GM19238 (cell line): ENCODE measurements at regions not wholly inside any gene's neighbourhood (a gene's known extent, or its start where the extent isn't known, plus 50 kb on each side); places are given as distances from the start of the nearest gene placed in this dataset.

ENCODE experiments used
- DNase-seq: peaks from one replicate; pipeline ENCODE4 v3.0.0; 2011; ENCODE audit warnings: low spot score; ENCODE audit not compliant: insufficient read length

DNA sequence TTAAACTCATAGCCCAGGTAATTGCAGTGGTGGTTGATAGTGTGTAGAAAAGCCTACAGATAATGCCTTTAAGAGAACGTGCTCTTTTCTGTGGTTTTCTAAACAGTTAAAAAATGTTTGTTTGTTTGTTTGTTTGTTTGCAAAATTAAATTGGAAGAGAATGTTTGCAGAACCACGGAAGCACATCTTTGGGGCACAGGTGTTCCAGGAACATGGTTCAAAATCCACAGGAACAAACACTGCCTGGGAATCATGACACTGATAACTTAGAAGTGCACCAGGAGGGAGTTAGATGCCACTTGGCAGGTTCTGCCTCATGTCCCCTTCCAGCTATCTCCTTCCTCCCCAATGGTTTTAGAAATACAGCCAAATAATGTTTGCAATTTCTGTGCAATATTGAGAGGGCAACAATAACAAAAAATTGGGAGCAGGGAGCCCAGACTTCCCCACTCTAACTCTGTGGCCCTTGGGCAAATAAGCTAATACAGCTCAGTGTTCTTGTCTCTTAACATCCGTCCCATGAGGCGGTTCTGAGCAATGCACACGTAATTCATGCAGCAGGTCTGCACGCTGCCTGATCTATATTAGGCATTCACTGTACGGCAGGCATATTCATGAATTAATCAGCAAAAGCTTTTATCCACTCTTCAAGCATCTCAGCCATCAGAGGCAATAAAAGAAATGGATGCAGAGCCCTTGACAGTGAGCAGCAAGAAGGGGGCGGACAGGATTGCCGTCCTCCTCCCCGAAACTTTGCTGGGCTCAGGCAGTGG, 274.3 kb upstream of the FOXQ1 start:
- no peak for DNase-seq

DNA sequence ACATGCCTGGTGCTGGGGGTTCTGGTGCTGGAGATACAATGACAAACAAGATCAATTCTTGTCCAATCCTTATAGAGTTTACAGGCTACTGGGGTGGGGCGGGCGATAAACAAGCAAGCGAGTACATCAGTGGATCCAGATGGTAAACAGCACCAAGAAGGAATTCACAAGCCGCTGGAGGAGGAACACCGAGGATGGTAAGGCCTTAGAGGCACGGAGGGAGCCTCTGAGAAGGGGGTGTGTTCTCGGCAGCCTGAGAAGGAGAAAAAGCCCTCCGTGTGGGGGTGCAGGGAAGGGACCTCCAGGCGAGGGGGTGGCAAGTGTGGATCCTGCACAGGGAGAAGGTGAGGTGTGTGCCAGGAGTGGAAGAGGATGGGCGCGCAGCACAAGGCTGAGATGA, 276.5 kb upstream of the FOXQ1 start:
- no peak for DNase-seq

DNA sequence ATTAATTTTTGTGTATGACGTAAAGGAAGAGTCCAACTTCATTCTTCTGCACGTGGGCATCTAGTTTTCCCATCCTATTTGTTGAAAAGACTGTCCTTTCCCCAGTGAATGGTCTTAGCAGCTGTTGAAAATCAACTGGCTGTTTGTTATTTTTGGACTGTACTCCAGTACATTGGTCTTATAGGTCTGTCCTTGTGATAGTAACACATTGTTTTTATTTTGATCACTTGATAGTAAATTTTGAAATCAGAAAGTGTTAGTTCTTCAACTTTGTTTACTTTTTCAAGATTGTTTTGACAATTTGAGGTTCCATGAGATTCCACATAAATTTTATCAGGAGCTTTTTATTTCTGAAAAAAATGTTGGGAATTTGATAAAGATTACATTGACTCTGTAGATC, 280.2 kb upstream of the FOXQ1 start:
- DNase-seq = no peak

DNA sequence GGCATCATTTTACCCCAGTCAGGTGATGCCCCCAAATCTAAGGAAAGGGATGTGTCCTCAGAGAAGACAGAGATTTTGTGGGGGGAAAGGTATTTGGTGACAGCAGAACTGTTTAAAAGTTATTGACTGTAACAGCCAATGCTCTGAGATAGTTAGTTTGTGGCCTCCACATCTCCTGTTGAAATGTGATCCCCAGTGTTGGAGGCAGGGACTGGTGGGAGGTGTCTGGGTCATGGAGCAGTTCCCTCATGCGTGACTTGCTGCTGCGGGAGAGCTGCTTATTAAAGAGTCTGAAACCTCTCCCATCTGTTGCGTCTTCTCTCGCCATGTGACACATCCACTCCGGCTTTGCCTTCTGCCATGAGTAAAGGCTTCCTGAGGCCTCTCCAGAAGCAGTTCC, 282.8 kb upstream of the FOXQ1 start:
- no peak for DNase-seq

DNA sequence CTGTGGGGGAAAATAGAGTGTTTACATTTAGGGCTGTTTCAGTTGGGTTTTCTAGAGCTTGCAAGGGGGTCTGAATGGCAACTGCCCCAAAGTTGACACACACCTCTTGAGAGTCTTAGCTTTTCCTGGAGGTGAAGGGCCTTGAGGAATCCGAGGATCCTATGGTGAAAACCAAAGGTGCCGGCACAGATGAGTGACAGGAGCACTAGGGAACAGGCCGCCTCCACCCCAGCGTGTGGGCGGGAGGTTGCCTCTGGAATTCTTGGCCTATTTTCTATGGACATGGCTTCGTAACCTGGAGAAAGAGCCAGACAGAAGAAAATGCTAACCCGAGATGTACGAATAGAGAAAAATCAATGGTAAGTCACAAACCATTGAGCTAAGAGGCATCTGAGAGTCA, 283.2 kb upstream of the FOXQ1 start:
- no peak for DNase-seq

DNA sequence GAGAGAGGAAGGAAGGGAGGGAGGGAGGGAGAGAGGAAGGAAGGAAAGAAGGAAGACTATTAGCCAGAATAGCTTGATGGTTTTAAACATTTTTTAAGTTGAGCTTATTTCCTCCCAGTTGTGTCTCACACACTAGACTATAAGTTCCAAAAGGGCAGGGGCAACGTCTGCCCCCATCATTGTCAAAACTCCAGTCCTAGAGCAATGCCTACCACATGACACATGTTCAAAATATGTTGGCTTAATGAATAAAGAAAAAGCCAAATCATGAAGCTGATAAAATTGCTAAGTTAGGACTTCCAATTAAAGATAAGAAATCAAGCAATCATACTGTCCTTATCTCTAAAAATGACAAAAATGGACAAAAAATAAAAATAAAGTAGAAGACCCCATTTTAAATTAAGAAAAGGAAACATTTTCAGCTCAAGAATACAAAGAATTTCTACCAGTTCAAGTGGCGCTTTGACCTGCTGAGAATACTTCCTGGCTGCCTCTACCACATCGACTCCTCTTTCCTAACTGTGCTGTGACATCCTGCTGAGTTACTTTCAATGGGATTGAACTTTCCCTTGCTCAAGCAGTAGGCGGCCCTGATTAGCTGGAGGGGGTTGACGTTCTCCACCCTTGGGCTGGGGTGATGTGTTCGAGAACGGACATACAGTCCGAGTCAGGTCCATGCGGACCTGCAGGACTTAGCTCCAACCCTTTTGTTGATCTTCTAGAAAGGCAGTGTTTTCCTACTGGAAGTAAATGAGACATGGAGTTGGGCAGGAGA, 283.9 kb upstream of the FOXQ1 start:
- DNase-seq = no peak

DNA sequence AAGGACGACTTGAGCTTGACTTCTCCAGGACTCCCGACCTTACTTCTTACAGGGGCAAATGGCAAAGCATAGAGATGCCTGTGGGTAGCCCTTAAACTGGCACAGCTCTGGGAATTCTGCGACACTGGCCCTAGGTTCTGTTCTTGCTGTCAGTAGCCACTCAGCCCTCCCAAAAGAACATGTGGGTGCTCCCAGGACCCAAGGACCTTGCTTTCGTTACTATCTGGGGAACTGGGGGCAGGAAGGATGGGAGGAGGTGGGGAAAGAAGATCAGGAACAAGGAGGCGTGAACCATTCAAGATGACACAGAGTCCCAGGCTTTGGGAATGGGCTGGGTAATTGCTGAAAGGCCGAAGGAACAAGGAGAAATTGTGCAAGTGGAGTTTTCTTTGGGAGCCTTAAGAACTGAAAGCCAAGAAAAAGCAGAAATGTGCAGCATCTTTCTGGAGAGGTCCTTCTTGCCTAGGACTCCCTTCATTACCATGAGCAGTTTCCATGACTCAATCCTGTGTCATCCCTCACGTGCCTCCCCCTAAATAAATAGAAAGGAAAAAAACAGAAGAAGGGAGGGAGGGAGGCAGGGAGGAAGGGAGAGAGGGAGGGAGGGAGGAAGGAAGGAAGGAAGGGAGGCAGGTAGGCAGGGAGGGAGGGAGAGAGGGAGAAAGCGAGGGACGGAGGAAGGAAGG, 284.6 kb upstream of the FOXQ1 start:
- DNase-seq = no peak

DNA sequence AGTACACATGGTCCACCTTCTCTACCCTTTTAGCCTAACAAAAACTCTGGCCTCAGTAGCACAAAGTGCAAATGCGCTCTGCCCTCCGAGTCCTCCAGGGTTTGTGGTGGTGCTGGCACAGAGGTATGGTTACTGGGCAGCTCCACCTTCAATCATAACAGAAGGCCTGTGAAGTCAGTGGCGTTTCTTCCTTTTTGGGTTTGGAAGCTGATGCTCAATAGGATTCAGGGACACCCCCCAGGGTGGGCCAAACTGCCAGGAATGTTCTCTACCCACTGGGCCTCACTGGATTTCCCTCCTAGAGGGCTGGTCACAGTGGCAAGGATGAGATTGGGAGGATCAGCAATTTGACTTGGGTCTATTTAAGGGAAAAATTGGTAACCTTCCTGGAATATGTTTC, 286.1 kb upstream of the FOXQ1 start:
- DNase-seq = no peak

DNA sequence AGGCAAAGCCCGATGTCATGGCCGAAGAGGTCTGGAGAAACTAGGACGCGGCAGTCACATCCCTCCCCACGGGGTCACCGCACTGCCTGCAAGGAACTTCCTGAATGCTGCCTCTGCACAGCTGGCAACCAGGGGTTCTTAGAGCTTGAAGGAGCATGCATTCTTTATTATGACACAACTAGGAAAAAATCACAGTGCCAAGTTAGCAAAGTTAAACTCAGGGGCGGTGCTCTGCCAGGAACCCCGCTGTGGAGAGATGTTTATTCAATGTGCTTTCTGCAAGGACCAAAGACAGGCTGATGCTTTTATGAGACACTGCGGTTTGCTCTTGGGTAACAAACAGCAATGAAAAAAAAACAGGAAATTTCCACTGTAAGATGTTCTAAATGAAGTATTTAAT, 287.3 kb upstream of the FOXQ1 start:
- DNase-seq = no peak

DNA sequence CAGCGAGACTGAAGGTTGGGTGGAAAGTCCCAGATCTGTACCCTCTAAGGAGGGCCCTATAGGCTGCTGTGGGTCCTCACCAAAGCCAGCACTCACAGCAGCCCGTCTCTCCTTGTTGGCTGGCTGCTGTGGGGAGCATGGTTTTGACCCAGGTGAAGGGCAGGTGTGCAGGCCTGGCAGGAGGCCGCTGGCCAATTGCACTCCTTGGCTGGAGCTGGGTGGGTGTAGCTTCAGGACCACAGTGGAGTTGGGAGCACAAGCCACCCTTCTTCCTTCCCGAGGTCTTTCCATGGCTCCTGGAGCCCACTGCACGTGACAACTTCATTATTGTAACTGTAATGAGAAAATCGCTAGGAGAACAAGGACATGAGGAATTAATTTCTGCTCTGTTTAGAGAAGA, 287.7 kb upstream of the FOXQ1 start:
- DNase-seq = no peak

DNA sequence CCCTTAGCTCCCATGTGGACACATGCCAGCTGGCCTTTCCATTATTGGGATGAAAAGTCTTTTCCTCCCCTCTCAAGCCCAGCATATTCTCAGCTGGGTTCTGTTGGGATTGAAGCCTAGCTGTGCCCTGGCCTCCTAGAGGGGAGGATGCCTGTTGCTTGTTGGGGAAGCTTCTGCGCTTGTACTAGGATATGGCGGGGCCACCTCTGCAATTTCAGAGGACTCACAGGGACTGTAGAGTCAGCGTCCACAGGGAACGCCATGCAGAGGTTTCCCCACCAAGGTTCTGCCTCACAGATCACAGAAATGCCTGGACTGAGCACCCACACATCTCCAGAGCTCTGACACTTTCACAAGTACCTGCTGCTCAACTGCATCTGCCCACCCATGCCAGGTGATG, 288.7 kb upstream of the FOXQ1 start:
- no peak for DNase-seq

DNA sequence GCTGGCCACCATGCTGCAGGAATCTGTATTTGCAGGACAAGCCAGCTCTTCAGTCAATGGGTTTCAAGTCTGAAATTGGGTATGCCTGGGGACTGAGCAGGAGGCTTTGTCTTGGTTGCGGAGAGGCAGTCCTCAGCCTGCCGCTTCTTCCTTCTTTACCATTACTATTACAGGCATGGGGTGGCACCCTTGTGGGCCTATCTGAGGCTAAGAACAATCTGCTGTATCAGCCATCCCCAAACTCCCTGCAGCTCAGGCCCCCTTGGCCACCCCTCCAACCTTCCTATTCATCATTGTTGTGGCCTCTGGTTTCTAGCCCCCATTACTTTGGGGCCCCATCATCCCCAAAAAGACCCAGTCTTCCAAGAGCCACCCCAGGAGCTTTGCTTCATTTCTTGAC, 289.2 kb upstream of the FOXQ1 start:
- DNase-seq = no peak

DNA sequence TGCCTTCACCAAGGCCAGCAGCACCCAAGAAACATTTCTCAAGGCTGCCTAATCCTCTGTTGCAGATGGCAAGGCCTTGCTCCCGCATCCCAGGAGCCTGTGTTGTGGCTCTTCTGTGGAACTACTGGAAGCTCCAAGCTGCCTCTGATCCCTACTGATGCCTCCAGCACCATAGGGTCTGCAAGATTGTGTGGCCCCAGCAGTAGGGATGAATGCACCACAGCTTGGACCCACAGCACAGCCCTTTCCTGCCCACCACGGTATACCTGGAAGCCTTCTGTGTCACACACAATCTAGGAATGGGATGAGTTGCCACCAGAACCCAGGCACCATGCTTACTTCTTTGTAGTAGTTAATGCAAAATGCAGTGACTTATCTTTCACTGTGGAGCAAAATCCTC, 291.1 kb upstream of the FOXQ1 start:
- no peak for DNase-seq

DNA sequence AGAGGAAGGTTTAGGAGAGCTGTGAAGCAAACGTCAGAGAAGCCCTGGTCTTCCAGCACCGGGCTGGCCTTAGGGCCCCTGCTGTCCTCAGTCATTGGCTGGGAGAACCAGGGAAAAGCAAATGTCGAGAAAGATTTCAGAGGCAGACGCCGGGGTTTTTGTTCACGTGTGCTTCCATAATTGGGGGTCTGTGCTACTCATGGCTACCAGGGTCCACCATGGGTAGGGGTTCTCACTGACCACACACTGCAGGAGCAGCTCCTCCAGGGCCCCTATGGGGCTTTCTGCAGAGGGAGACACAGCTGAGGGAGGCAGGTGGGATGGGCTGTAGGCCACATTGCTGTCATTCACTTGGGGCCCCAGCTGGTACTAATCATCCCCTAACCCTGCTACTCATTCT, 291.8 kb upstream of the FOXQ1 start:
- DNase-seq = no peak

DNA sequence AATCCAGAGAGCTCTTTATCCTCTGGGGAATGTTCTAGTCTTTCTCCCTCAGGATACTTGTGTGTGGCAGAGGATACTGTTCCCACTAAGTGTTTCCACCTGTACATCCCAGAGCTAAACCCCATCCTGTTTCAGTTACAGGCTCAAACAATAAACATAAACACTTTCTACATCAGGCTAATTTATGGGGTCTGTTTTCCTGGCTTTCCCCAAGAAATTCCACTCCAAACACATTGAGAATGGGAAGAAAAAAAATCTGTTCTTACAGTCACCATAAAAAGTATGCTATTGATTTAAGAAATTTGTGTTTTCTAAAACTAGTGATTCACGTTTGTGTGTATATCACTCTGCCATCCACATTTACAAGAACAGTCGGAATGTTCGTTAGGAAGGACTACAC, 293.9 kb upstream of the FOXQ1 start:
- no peak for DNase-seq

DNA sequence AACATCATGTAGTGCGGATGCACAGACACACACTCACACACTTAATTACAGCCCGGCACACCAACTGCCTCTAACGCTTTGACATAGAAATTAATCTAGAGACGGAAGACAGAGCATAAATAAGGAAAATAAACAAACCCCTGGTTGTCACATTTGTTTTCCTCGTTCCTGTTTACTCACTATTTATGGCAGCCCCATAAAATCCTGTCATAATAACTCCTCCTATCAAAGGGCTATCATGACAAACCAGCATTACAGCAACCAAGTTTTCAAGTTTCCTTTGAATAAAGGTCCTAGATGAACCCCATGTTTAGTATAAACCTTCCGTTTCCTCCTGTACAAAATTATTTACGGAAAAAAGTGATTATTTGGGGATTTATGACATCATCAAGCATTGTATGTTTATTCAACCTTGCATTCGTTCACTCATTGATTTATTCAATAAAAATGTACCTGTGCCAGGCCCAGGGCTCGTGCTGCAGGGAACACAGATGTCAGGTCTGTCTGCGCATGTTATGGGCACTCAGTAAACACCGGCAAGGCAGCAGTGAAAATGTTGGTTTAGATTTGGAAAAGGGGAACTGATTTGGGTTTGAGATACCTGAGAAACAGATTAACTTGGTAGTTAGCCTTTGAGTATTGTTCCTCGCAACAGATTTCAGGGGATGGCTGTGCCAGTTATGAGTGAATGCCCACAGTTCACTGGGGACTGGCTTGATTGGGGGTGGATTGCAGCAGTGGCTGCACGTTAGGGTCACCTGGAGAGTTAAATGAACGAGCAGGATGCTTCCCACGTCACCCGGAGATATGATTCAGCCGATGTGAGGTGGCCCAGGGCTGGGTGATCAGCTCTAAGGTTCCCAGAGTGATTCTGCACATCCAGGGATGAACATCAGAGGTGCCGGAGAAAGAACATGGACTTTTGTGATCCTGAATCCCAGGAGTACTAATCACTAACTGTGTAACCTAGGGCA, 295.3 kb upstream of the FOXQ1 start:
- no peak for DNase-seq

DNA sequence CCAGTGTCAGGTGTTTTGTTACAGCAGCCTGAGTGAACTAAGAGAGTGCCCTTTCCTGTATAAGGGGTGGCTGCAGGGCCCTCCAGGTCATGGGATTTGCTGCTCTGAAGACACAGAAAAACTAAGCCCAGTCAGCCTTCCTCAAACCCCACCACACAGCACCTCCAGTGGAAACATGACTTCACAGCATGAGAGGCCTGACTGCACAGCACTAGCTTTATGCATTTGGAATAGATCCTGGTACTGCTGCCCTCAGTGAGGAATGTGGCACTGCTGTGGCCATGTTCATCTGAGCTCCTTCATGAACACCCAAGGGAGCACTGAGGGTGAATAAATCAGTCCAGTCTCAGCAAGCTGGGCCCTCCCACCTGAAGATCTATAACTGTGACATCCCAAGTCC, 296.1 kb upstream of the FOXQ1 start:
- DNase-seq = no peak

DNA sequence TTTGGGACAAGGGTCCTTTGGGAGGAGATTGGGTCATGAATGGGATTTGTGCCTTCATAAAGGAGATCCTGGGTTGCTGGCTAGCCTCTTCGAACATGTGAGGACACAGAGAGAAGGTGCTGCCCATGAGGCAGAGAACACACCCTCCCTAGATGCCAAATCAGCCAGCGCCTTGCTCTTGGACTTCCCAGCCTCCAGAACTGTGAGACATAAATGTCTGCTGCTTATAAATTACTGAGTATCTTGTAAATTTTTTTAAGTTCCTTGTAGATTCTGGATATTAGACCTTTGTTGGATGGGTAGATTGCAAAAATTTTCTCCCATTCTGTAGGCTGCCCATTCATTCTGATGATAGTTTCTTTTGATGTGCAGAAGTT, 297.5 kb upstream of the FOXQ1 start:
- no peak for DNase-seq

DNA sequence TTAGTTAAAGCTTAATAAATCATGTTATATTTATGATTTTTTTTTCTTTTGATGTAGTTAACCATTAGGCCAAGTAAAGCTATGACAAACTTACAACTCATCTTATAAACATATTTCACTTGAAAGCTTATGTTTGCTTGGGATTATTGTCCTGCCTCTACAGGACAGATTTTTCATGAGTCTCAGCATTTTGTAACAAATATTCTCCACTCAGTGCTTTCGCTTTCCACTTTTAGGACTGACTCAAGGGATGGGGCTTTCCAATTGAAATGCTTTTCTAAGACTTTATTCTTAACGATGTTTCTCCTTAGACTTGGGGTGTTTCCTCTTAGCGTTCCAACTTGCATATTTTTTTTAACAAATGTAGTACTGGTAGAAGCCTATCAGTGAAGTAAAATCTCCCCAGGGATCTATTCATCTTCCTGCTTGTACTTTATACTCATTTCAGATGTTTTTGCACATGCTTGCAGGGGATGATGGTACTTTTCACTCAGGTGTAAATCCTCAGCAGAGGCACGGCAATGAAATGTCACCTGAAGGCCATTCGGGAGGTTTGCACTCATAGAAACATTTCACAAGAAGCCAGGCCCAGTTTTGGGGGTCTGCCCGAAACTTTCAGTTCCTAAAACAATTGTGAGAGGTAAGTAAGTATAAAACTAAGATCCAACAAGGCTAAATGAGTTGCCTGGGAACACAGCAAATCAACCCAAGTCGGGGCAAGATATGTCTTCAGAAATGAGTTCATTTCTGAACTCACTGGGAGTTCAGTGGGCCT, 298.1 kb upstream of the FOXQ1 start:
- no peak for DNase-seq

DNA sequence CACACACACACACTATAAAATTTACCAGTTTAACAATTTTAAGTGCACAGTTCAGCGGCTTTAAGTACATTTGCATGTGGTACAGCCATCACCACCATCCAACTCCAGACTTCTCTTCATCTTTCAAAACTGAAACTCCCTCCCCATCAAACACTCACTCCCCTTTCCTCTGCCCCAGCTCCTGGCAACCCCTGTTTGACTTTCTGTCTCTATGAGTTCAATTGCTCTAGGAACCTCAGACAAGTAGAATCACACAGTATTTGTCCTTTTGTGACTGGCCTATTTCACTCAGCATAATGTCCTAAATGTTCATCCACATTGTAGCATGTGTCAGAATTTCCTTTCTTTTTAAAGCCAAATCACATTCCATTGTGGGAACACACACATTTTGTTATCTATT, 302.8 kb upstream of the FOXQ1 start:
- DNase-seq = no peak

DNA sequence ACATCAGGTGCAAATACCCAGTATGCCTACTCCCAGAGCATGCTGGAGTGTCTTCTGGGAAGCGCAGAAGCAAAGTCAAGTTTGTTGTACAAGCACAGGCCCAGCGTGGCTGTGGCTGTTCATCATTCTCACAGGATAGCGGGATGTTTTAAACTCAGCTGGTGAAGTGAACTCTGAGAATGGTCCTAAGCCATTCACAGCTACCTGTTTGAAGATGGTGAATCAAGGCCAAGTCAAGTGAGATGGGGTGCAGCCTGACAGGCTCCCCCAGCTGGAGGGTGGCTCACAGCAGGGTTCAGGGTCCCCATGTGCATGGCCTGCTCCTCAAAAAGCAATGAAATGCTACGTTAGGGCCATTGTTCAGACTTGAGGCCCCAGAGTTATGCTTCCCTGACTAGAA, 304.7 kb upstream of the FOXQ1 start:
- no peak for DNase-seq
